GM19463 (cell line): ENCODE measurements at regions not wholly inside any gene's neighbourhood (a gene's known extent, or its start where the extent isn't known, plus 50 kb on each side); places are given as distances from the start of the nearest gene placed in this dataset.

ENCODE experiments used
- ATAC-seq: cut with Tn5 transposase; IDR thresholded peaks from one replicate; pipeline ENCODE4 v1.9.1; 2021; ENCODE audit warnings: mild to moderate bottlenecking, moderate library complexity; ENCODE audit not compliant: unreplicated experiment

GRCh38 chr2:15789381-15790062 lies 150.8 kb upstream of the MYCN start:
- no peak for ATAC-seq

- no peak for ATAC-seq
These were observed 150.0 kb upstream of the MYCN start for GRCh38 chr2:15790326-15790725.

GRCh38 chr2:15790838-15791237 lies 149.5 kb upstream of the MYCN start:
- ATAC-seq: no peak

GRCh38 chr2:15791294-15791693 lies 149.1 kb upstream of the MYCN start:
- no peak for ATAC-seq

GRCh38 chr2:15792331-15792730 lies 148.0 kb upstream of the MYCN start:
- no peak for ATAC-seq

- no peak for ATAC-seq
These were observed 147.1 kb upstream of the MYCN start for GRCh38 chr2:15793078-15793913.

- no peak for ATAC-seq
These were observed 146.4 kb upstream of the MYCN start for GRCh38 chr2:15793978-15794377.

- ATAC-seq: no peak
These were observed 145.7 kb upstream of the MYCN start for GRCh38 chr2:15794608-15795134.

- no peak for ATAC-seq
These were observed 144.9 kb upstream of the MYCN start for GRCh38 chr2:15795426-15795825.

- no peak for ATAC-seq
These were observed 144.0 kb upstream of the MYCN start for GRCh38 chr2:15796167-15796942.

- ATAC-seq: no peak
These were observed 143.0 kb upstream of the MYCN start for GRCh38 chr2:15797231-15797938.

- ATAC-seq: no peak
These were observed 142.4 kb upstream of the MYCN start for GRCh38 chr2:15797939-15798281.

GRCh38 chr2:15798701-15799431 lies 141.5 kb upstream of the MYCN start:
- no peak for ATAC-seq

GRCh38 chr2:15799432-15799827 lies 140.9 kb upstream of the MYCN start:
- ATAC-seq: no peak

GRCh38 chr2:15800495-15801329 lies 139.6 kb upstream of the MYCN start:
- no peak for ATAC-seq

GRCh38 chr2:15801439-15801838 lies 138.9 kb upstream of the MYCN start:
- ATAC-seq: no peak

- ATAC-seq: no peak
These were observed 138.4 kb upstream of the MYCN start for GRCh38 chr2:15801904-15802303.

- ATAC-seq: no peak
These were observed 137.4 kb upstream of the MYCN start for GRCh38 chr2:15802657-15803542.
